Upper lobe of left lung (tissue), 4 donors: ENCODE measurements at regions not wholly inside any gene's neighbourhood (a gene's known extent, or its start where the extent isn't known, plus 50 kb on each side); places are given as distances from the start of the nearest gene placed in this dataset.

Source experiments
- EP300 ChIP-seq, 4 donors: sonication (generic); formaldehyde crosslinking; IDR thresholded peaks; one replicate each; pipeline ENCODE4 v1.5.1; 2017; ENCODE audit warnings: antibody characterized with exemption in 4 of 4, control low read depth in 2 of 4
- POLR2A ChIP-seq, 4 donors: fragments of 450-650 bp; IDR thresholded peaks; one replicate each; pipeline ENCODE4 v1.5.1; 2016 to 2017; ENCODE audit warnings: antibody characterized with exemption in 4 of 4, mild to moderate bottlenecking in 2 of 4
- POLR2AphosphoS5 ChIP-seq, 2 donors: sonication (generic); formaldehyde crosslinking; IDR thresholded peaks; one replicate each; pipeline ENCODE4 v1.5.1; 2017; ENCODE audit warnings: antibody characterized with exemption in 2 of 2
- TF ChIP-seq, protein P1 (sequence below), 6 experiments: fragments of 450-650 bp in 4 of 6; fragments of 200-600 bp in 2 of 6; sonication (generic) in 2 of 6; IDR thresholded peaks; one replicate each; pipeline ENCODE4 v1.5.1; 2016 to 2019; ENCODE audit warnings: antibody characterized with exemption in 6 of 6

DNA sequence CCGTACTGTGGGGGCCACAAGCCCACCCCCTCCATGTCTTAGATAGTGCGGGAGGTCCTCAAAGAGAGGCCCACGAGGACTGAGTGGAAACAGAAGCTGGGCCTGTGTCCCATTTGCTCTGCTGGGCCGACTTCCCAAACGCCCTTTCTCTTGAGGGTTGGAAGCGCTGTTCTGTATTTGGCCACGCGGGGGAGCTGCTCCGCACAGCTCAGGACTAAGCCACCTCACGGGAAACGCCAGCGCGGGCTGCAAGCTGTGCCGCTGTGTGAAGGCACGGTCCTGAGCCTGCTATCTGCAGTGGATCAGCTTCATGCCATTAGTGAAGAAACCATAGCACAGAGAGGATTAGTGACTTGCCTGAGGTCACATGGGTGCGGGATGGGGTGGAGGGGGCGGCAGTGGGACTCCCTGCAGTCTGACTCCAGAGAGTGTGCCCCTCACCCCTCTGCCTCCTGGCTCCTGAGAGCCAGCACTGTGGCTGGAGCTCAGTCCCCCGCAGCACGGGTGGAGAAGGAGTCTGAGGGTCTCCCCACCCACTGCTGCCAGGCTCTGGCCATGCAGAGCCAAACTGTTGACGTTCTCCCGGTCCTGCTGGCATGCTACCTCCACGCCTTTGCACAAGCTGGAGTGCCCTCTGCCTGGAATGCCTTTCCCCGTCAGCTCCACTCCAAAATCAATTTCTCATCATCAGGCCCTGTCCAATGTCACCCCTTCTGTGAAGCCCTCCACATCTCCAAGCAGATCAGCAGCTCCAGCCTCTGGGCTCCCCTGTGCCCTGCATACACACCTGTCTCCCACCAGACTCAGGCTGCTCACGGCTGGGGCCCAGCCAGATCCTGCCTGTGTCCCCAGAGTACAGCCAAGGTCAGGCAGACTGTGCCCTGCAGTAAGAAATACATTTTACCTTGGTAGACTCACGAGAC lies 51.5 kb upstream of the LRRC32 start:
- TF ChIP-seq, protein P1, sequence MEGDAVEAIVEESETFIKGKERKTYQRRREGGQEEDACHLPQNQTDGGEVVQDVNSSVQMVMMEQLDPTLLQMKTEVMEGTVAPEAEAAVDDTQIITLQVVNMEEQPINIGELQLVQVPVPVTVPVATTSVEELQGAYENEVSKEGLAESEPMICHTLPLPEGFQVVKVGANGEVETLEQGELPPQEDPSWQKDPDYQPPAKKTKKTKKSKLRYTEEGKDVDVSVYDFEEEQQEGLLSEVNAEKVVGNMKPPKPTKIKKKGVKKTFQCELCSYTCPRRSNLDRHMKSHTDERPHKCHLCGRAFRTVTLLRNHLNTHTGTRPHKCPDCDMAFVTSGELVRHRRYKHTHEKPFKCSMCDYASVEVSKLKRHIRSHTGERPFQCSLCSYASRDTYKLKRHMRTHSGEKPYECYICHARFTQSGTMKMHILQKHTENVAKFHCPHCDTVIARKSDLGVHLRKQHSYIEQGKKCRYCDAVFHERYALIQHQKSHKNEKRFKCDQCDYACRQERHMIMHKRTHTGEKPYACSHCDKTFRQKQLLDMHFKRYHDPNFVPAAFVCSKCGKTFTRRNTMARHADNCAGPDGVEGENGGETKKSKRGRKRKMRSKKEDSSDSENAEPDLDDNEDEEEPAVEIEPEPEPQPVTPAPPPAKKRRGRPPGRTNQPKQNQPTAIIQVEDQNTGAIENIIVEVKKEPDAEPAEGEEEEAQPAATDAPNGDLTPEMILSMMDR (IDR thresholded peaks at IDR 0.05), result peak; percentile 82 to 91 (median 83)
- TF ChIP-seq EP300 (IDR thresholded peaks at IDR 0.05), result no peak
- no peak for TF ChIP-seq POLR2AphosphoS5 (IDR thresholded peaks at IDR 0.05)
- TF ChIP-seq POLR2A (IDR thresholded peaks at IDR 0.05), result no peak
